GM06990 (cell line): ENCODE measurements at regions not wholly inside any gene's neighbourhood (a gene's known extent, or its start where the extent isn't known, plus 50 kb on each side); places are given as distances from the start of the nearest gene placed in this dataset.

Source experiments
- DNase-seq: peaks from one replicate; pipeline ENCODE4 v3.0.0-alpha.2; 2011; ENCODE audit not compliant: insufficient read length; ENCODE audit errors: extremely low read depth
- H3K27me3 ChIP-seq: replicated peaks from 2 replicates; pipeline ENCODE4 v1.6.0; 2011; ENCODE audit warnings: low read length; ENCODE audit not compliant: control insufficient read depth, insufficient read depth
- H3K36me3 ChIP-seq: 2 replicates; pipeline ENCODE4 v1.5.1; 2011; ENCODE audit warnings: low read length; ENCODE audit not compliant: control insufficient read depth, insufficient read depth
- H3K4me3 ChIP-seq: replicated peaks from 2 replicates; pipeline ENCODE4 v1.5.1; 2011; ENCODE audit warnings: low read depth, mild to moderate bottlenecking, control low read depth, low read length
- CTCF ChIP-seq: IDR thresholded peaks from 2 replicates; pipeline ENCODE4 v1.5.1; 2011; ENCODE audit warnings: low read length, control low read depth, mild to moderate bottlenecking, inconsistent platforms; ENCODE audit not compliant: insufficient read depth, poor library complexity, severe bottlenecking

DNA sequence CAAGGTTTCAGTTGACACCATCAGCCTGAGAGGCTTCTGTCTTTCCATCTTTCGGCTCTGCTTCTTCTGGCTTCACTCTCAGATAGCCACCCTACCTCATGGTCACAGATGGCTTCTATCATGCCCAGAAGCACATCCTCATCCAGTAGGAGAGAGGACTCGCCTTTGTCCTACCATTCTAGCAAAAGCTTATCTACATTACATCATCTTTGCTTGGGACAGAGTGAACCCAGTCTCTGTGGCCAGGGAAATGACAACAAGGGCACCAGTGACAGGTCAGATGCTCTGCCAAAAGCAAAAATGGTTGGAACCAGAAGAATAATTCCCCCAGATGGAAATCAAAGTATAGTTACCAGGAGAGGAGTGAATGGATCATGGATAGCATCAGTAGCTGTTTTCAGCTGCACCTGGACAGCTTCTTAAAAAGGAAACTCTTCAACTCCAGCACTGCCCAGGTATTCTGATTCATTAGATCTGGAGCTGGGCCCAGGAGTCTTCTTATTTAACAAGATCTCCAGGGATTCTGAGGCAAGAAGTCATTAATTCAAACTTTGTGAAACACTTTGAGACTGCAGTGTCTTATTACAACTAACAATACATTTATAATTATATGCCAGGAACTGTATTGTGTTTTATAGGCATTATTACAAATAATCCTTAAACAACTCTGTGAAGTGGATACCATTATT, 257.7 kb upstream of the UBE2E3 start:
- DNase-seq = no peak
- TF ChIP-seq CTCF = no peak
- Histone ChIP-seq H3K36me3 (no peaks in the 10 kb centered on the region), H3K27me3 (no peaks in the 10 kb centered on the region), H3K4me3 (no peak overlapping the region)

GRCh38 chr2:180720829-180721228, 259.6 kb upstream of the UBE2E3 start:
- Histone ChIP-seq H3K36me3 (no peaks in the 10 kb centered on the region), H3K4me3 (no peak overlapping the region), H3K27me3 (no peaks in the 10 kb centered on the region)
- no peak for DNase-seq
- no peak for TF ChIP-seq CTCF

GRCh38 chr2:180717588-180717987, 262.8 kb upstream of the UBE2E3 start:
- DNase-seq = no peak
- H3K27me3 ChIP-seq = no peaks in the 10 kb centered on the region
- TF ChIP-seq CTCF = no peak
- H3K36me3 ChIP-seq = no peaks in the 10 kb centered on the region
- H3K4me3 ChIP-seq = no peak overlapping the region

GRCh38 chr2:180716186-180717180, 263.9 kb upstream of the UBE2E3 start:
- no peak overlapping the region for H3K4me3 ChIP-seq
- no peak for TF ChIP-seq CTCF
- H3K36me3 ChIP-seq = no peaks in the 10 kb centered on the region
- H3K27me3 ChIP-seq = no peaks in the 10 kb centered on the region
- DNase-seq = no peak

- H3K27me3 ChIP-seq = no peaks in the 10 kb centered on the region
- DNase-seq = no peak
- H3K4me3 ChIP-seq = no peak overlapping the region
- no peak for TF ChIP-seq CTCF
- H3K36me3 ChIP-seq = no peaks in the 10 kb centered on the region
These were observed 265.4 kb upstream of the UBE2E3 start for GRCh38 chr2:180715044-180715443.
